ENCODE measurements at regions not wholly inside any gene's neighbourhood (a gene's known extent, or its start where the extent isn't known, plus 50 kb on each side); places are given as distances from the start of the nearest gene placed in this dataset.

DNA sequence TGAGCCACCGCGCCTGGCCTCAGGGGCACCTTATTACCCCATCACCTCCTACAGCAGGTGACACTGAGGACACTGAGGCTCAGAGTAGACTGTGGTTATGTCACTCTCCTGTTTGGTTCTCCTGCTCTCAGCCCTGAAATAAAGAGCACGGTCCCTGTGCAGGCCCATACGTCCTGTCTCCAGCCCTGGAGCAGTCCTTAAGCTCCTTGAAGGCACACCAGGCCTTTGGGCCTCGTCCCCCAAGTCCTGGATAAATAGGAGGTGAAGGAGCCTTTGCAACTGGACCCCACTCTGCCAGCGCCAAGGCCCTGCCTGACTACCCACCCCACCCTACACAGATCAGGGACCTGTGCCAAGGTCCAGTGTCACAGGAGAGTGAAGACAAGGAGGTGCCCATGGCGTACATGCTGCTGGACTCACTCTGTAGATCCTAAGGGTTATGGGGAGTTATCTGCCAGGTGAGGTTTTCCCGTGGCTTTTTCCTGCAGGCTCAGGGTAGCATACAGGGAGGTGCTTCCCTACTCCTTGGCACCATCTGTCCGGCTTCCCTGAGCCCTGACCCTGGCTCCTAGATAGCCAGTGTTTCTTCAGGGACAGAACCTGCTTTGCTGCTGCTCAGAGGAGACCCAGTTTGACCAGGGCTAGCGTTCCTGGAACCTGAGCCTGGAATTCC is 253.2 kb downstream of the SEC14L1 start:
- FAIRE-seq = no peak

More for the DNA sequence above, 253.2 kb downstream of the SEC14L1 start:
- Histone ChIP-seq H3K9me3 (ENCODE audit: insufficient read depth in 2 of 2, low read depth in 1 of 2, low read length in 1 of 2) (no peaks in the 10 kb centered on the region), H4K20me1 (replicated peaks in 1 of 2; ENCODE audit: control insufficient read depth in 1 of 2, insufficient read depth in 2 of 2, low read length in 2 of 2) (peaks cover 12 to 26% of the 10 kb centered on the region in 2 experiments), H2BK5ac (ENCODE audit: low read depth, low read length) (peak overlapping the region; percentile 66), H3K9ac (replicated peaks in 1 of 4; ENCODE audit: extremely low read depth in 1 of 4, low read depth in 3 of 4, low read length in 3 of 4) (no peak overlapping the region; a peak in 1 of 7 replicates), H3K23ac (ENCODE audit: insufficient read length) (no peak overlapping the region), H3K14ac (ENCODE audit: insufficient read length) (no peak overlapping the region), H2AFZ (ENCODE audit: low read length) (no peak overlapping the region), H3K4me1 (replicated peaks in 1 of 4; ENCODE audit: control insufficient read depth in 3 of 4, insufficient read depth in 4 of 4, low read length in 3 of 4) (peaks cover 16 to 43% (median 37%) of the 10 kb centered on the region in 4 experiments), H3K27ac (ENCODE audit: low read depth, low read length) (0 out of 2 replicates have a peak overlapping the region, but pooled peaks have one; percentile 20), H3K27me3 (replicated peaks in 1 of 4; ENCODE audit: control insufficient read depth in 3 of 4, extremely low read depth in 1 of 4, insufficient read depth in 3 of 4, low read length in 3 of 4) (no peaks in the 10 kb centered on the region), H3K4ac (replicated peaks; ENCODE audit: insufficient read length, low read depth, low read length) (no peak overlapping the region), H3K18ac (ENCODE audit: extremely low read depth, low read length) (peak overlapping the region; percentile 85), H3K23me2 (ENCODE audit: low read depth, low read length) (no peaks in the 10 kb centered on the region; the same call in 1 of the 2 replicates), H2BK12ac (ENCODE audit: low read depth, low read length) (no peak overlapping the region; the same call in 1 of the 2 replicates), H2BK15ac (ENCODE audit: low read length) (peak overlapping the region; percentile 83; the same call in 1 of the 2 replicates), H3K79me2 (ENCODE audit: control insufficient read depth in 1 of 2, insufficient read depth in 2 of 2, low read length in 2 of 2) (peaks cover 23 to 69% of the 10 kb centered on the region in 2 experiments; a peak in 3 of 4 replicates), H3K4me2 (ENCODE audit: insufficient read depth in 1 of 2, low read depth in 2 of 2, low read length in 2 of 2) (no peak overlapping the region; a peak in 1 of 4 replicates), H4K91ac (replicated peaks; ENCODE audit: insufficient read length, low read length) (peak overlapping the region; percentile 32), H3K4me3 (ENCODE audit: extremely low read depth in 1 of 4, insufficient read depth in 2 of 4, low read depth in 3 of 4, low read length in 4 of 4) (no peak overlapping the region), H2AK5ac (ENCODE audit: low read depth, low read length) (peak overlapping the region; percentile 66; the same call in 1 of the 2 replicates), H4K8ac (ENCODE audit: extremely low read depth, insufficient read depth, low read length) (no peak overlapping the region), H2BK20ac (ENCODE audit: low read length) (peak overlapping the region; percentile 51; the same call in 1 of the 2 replicates), H3K79me1 (ENCODE audit: low read depth, low read length) (peaks cover 25% of the 10 kb centered on the region), H4K5ac (ENCODE audit: insufficient read length, low read depth, low read length) (no peak overlapping the region), H2BK120ac (replicated peaks; ENCODE audit: low read depth, low read length) (no peak overlapping the region), H3K36me3 (ENCODE audit: control insufficient read depth in 2 of 4, insufficient read depth in 4 of 4, low read length in 3 of 4) (no peaks in the 10 kb centered on the region; a peak in 1 of 8 replicates), H3K56ac (replicated peaks; ENCODE audit: insufficient read length, low read depth, low read length) (no peak overlapping the region)
- ChIA-PET CTCF (ENCODE audit: partially characterized antibody) (interaction anchor here (0.5 to 39.2 kb wide), 4 partner anchors 20 to 84 kb away, joined by 3 to 512 read pairs (median 4); no protein-coding TSS in a partner anchor), POLR2A (ENCODE audit: partially characterized antibody) (interaction anchor here (0.6 to 1.0 kb wide), 2 partner anchors 11 to 336 kb away, joined by 3 read pairs; no protein-coding TSS in a partner anchor)
- TF ChIP-seq CREB1 (IDR thresholded peaks at IDR 0.05) = no peak
- TF ChIP-seq SRF (IDR thresholded peaks at IDR 0.05; ENCODE audit: low read depth, low read length) = no peak
- TF ChIP-seq JUN (IDR thresholded peaks at IDR 0.05; ENCODE audit: low read depth, low read length) = no peak
- no peak for TF ChIP-seq SP1 (IDR thresholded peaks at IDR 0.05; ENCODE audit: low read depth, low read length)
- TF ChIP-seq POLR2AphosphoS5 (IDR thresholded peaks at IDR 0.05; ENCODE audit: low read depth, low read length) = no peak
- no peak for TF ChIP-seq KDM1A (IDR thresholded peaks at IDR 0.05; ENCODE audit: borderline replicate concordance, low read length)
- no peak for TF ChIP-seq TAF1 (IDR thresholded peaks at IDR 0.05; ENCODE audit: low read depth, low read length)
- no peak for TF ChIP-seq SP2 (IDR thresholded peaks at IDR 0.05; ENCODE audit: low read length)
- TF ChIP-seq, protein P1, sequence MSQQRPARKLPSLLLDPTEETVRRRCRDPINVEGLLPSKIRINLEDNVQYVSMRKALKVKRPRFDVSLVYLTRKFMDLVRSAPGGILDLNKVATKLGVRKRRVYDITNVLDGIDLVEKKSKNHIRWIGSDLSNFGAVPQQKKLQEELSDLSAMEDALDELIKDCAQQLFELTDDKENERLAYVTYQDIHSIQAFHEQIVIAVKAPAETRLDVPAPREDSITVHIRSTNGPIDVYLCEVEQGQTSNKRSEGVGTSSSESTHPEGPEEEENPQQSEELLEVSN (IDR thresholded peaks at IDR 0.05) = no peak
- WGBS, 2 experiments (ENCODE audit: extremely low coverage in 1 of 2, insufficient coverage in 1 of 2, insufficient read length in 1 of 2, insufficient replicate concordance in 2 of 2, low coverage in 1 of 2, low lambda C conversion rate in 2 of 2, missing lambda C conversion rate in 1 of 2) = 89% methylated on average over 10 of the region's 10 CpGs; no CpG with 5 or more reads in 1 of the 2 experiments
- no peak for DNase-seq (ENCODE audit: low read depth in 1 of 2, low spot score in 2 of 2)
